ENCODE measurements at regions not wholly inside any gene's neighbourhood (a gene's known extent, or its start where the extent isn't known, plus 50 kb on each side); places are given as distances from the start of the nearest gene placed in this dataset.

DNA sequence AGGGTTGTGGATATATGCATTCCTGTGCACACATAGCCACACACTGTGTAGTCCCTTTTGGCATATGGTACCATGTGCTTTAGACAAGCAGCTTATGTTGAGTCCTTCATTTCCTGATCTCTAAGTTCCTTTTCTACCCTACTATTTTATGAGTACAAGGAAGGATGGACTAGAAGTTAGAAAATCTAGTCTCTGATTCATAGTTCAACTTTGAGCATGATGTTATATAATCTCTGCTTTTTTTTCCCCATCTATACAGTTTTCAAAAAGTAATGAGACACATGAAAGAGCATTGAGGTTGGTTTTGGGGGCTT lies 123.6 kb downstream of the PLEKHG1 start (continued):
- no peak for TF ChIP-seq ZSCAN16 (tag by site-specific recombination; IDR thresholded peaks at IDR 0.05)
- no peak for TF ChIP-seq ZNF211 (tag by site-specific recombination; IDR thresholded peaks at IDR 0.05; ENCODE audit: low read depth)
- TF ChIP-seq, protein P1, sequence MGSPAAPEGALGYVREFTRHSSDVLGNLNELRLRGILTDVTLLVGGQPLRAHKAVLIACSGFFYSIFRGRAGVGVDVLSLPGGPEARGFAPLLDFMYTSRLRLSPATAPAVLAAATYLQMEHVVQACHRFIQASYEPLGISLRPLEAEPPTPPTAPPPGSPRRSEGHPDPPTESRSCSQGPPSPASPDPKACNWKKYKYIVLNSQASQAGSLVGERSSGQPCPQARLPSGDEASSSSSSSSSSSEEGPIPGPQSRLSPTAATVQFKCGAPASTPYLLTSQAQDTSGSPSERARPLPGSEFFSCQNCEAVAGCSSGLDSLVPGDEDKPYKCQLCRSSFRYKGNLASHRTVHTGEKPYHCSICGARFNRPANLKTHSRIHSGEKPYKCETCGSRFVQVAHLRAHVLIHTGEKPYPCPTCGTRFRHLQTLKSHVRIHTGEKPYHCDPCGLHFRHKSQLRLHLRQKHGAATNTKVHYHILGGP (tag by site-specific recombination; IDR thresholded peaks at IDR 0.05), result no peak

DNA sequence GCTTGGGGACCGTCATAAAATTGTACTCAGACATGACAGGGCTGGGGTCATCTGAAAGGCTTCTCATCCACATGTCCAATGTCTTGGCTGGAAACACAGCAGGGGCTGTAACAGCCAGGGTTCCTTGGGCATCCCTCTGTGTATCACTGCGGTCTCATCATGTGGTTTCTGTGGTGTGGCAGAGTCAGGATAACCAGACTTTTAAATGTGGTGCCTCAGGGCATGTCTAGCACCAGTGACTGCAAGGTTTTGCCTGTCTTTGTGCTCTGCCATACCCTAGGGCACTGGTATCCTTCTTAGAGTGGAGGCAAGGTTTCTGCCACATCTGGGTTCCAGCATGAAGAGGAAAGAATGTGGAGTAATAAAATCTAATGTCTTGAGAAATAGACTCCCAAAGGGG lies 124.2 kb downstream of the PLEKHG1 start:
- CTCF ChIA-PET, result interaction anchor here (0.5 to 0.9 kb wide), 4 partner anchors 37 to 40 kb away, joined by 3 read pairs; no protein-coding TSS in a partner anchor
- peak overlapping the region; percentile 38; the same call in 1 of the 2 replicates for H3K27ac ChIP-seq (ENCODE audit: extremely low read depth, low read depth, low read length)

DNA sequence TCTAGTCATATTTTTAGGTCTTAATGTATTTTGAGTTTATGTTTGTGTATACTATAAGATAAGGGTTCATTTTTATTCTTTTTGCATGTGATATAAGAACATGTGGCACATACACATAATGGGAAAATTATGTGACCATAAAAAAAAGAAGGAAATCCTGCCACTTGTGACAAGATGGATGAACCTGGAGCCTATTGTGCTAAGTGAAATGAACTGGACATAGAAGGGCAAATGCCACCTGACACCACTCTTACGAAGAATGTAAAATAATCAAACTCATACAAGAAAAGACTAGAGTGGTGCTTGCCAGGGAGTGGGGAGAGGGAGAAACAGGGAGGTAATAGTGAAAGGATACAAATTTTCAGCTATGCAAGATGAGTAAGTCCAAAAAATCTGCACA lies 126.1 kb downstream of the PLEKHG1 start:
- ChIA-PET POLR2A (interaction anchor here (0.9 kb wide), 1 partner anchor 8 kb away, joined by 3 read pairs; no protein-coding TSS in a partner anchor), CTCF (interaction anchor here (0.6 to 2.0 kb wide), 5 partner anchors 16 to 307 kb away, joined by 3 to 8 read pairs (median 3); no protein-coding TSS in a partner anchor)
- Histone ChIP-seq H3K27ac (ENCODE audit: extremely low read depth, low read depth, low read length) (no peak overlapping the region), H3K36me3 (ENCODE audit: control insufficient read depth in 2 of 2, insufficient read depth in 1 of 2, low read length in 2 of 2) (no peaks in the 10 kb centered on the region; a peak in 1 of 3 replicates), H3K9me3 (ENCODE audit: control insufficient read depth, insufficient read depth, low read depth, low read length) (no peaks in the 10 kb centered on the region), H3K4me1 (ENCODE audit: control insufficient read depth, insufficient read depth, low read length) (peaks cover 20% of the 10 kb centered on the region), H3K4me3 (ENCODE audit: low read depth, low read length) (no peak overlapping the region)
- no peak for TF ChIP-seq ZNF426 (tag by site-specific recombination; IDR thresholded peaks at IDR 0.05)
- TF ChIP-seq, protein P2, sequence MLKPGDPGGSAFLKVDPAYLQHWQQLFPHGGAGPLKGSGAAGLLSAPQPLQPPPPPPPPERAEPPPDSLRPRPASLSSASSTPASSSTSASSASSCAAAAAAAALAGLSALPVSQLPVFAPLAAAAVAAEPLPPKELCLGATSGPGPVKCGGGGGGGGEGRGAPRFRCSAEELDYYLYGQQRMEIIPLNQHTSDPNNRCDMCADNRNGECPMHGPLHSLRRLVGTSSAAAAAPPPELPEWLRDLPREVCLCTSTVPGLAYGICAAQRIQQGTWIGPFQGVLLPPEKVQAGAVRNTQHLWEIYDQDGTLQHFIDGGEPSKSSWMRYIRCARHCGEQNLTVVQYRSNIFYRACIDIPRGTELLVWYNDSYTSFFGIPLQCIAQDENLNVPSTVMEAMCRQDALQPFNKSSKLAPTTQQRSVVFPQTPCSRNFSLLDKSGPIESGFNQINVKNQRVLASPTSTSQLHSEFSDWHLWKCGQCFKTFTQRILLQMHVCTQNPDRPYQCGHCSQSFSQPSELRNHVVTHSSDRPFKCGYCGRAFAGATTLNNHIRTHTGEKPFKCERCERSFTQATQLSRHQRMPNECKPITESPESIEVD (tag by site-specific recombination; IDR thresholded peaks at IDR 0.05), result peak; percentile 59
- no peak for TF ChIP-seq KLF10 (tag by site-specific recombination; IDR thresholded peaks at IDR 0.05)

More for the DNA sequence above, 124.2 kb downstream of the PLEKHG1 start:
- no peaks in the 10 kb centered on the region for H3K9me3 ChIP-seq (ENCODE audit: control insufficient read depth, insufficient read depth, low read depth, low read length)
- no peaks in the 10 kb centered on the region; a peak in 1 of 3 replicates for H3K36me3 ChIP-seq (ENCODE audit: control insufficient read depth in 2 of 2, insufficient read depth in 1 of 2, low read length in 2 of 2)
- peaks cover 32% of the 10 kb centered on the region for H3K4me1 ChIP-seq (ENCODE audit: control insufficient read depth, insufficient read depth, low read length)
- POLR2A ChIA-PET, result no interaction called here
- H3K4me3 ChIP-seq (ENCODE audit: low read depth, low read length), result no peak overlapping the region
- no peak for TF ChIP-seq KLF8 (tag by site-specific recombination; IDR thresholded peaks at IDR 0.05)
- 0 out of 2 replicates have a peak, but pooled peaks have one; percentile 10 for TF ChIP-seq ZNF341 (tag by site-specific recombination; IDR thresholded peaks at IDR 0.05; ENCODE audit: low read depth)
- peak; percentile 40; the same call in 1 of the 2 replicates for TF ChIP-seq ZXDB (tag by site-specific recombination; IDR thresholded peaks at IDR 0.05)
- TF ChIP-seq ZIC2 (tag by site-specific recombination; IDR thresholded peaks at IDR 0.05), result peak; percentile 79
- TF ChIP-seq HOXD13 (CRISPR knock-in tag; IDR thresholded peaks at IDR 0.05; ENCODE audit: borderline replicate concordance), result 0 out of 2 replicates have a peak, but pooled peaks have one; percentile 80
- no peak for TF ChIP-seq ZNF654 (tag by site-specific recombination; IDR thresholded peaks at IDR 0.05; ENCODE audit: low read depth)
- no peak for TF ChIP-seq WT1 (tag by site-specific recombination; IDR thresholded peaks at IDR 0.05)
- no peak for TF ChIP-seq ZNF10 (tag by site-specific recombination; IDR thresholded peaks at IDR 0.05)
- TF ChIP-seq, protein P3, sequence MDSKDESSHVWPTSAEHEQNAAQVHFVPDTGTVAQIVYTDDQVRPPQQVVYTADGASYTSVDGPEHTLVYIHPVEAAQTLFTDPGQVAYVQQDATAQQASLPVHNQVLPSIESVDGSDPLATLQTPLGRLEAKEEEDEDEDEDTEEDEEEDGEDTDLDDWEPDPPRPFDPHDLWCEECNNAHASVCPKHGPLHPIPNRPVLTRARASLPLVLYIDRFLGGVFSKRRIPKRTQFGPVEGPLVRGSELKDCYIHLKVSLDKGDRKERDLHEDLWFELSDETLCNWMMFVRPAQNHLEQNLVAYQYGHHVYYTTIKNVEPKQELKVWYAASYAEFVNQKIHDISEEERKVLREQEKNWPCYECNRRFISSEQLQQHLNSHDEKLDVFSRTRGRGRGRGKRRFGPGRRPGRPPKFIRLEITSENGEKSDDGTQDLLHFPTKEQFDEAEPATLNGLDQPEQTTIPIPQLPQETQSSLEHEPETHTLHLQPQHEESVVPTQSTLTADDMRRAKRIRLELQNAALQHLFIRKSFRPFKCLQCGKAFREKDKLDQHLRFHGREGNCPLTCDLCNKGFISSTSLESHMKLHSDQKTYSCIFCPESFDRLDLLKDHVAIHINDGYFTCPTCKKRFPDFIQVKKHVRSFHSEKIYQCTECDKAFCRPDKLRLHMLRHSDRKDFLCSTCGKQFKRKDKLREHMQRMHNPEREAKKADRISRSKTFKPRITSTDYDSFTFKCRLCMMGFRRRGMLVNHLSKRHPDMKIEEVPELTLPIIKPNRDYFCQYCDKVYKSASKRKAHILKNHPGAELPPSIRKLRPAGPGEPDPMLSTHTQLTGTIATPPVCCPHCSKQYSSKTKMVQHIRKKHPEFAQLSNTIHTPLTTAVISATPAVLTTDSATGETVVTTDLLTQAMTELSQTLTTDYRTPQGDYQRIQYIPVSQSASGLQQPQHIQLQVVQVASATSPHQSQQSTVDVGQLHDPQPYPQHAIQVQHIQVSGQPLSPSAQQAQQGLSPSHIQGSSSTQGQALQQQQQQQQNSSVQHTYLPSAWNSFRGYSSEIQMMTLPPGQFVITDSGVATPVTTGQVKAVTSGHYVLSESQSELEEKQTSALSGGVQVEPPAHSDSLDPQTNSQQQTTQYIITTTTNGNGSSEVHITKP (tag by site-specific recombination; IDR thresholded peaks at IDR 0.05), result no peak
- TF ChIP-seq ZBTB48 (tag by site-specific recombination; IDR thresholded peaks at IDR 0.05), result peak; percentile 94
- 0 out of 2 replicates have a peak, but pooled peaks have one; percentile 17 for TF ChIP-seq ZBTB20 (tag by site-specific recombination; IDR thresholded peaks at IDR 0.05)
- no peak for TF ChIP-seq ZNF266 (tag by site-specific recombination; IDR thresholded peaks at IDR 0.05; ENCODE audit: low read depth)
- TF ChIP-seq ZNF596 (tag by site-specific recombination; IDR thresholded peaks at IDR 0.05), result no peak
- TF ChIP-seq KLF16 (tag by site-specific recombination; IDR thresholded peaks at IDR 0.05), result no peak
- TF ChIP-seq ZNF404 (tag by site-specific recombination; IDR thresholded peaks at IDR 0.05), result no peak
